HG03103 (cell line): ENCODE measurements at regions not wholly inside any gene's neighbourhood (a gene's known extent, or its start where the extent isn't known, plus 50 kb on each side); places are given as distances from the start of the nearest gene placed in this dataset.
"Not testable (repeated sequence)": the region's sequence is repeated elsewhere in the genome, so short reads cannot be mapped to it uniquely, and the experiment has no call there.

Source experiments
- ATAC-seq: cut with Tn5 transposase; IDR thresholded peaks from one replicate; pipeline ENCODE4 v1.9.1; 2021; ENCODE audit warnings: low read depth; ENCODE audit not compliant: unreplicated experiment

DNA sequence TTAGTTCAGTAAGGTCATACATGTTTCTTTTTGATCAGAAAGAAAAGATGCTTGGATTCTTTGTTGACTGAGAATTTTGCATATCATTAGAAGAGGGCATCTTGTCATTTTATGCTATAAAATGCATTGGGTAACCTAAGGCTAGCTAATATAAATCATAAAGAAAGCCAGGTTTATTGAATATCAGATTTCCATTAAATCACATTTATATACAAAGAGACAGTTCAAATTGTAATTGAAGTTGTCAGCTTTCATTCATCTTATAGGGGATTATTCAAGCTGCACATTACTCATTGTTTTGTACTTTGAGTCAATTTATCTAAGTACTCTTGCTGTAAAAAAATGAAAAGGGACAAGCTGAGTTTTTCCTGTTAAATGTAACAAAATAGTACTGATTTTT lies 259.1 kb upstream of the CDH12 start:
- ATAC-seq = no peak

DNA sequence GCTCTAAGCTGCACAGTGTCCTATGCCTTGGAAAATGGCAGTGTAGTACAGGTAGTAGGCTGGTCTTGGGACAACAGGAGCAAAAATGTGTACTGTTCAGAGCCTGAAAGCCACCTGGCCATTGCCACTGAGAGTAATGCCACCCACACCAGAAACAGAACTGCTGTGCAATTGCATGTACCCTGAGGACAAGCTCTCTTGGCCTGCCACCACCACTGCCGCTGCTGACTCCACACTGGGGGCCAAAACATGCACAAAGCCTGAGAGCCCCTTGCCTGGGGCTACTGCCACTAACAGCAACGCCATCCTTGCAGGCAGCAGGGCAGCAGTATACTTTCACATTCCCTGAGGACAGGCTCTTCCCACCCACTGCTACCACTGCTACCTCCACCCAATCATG lies 251.9 kb upstream of the CDH12 start:
- ATAC-seq = no peak

DNA sequence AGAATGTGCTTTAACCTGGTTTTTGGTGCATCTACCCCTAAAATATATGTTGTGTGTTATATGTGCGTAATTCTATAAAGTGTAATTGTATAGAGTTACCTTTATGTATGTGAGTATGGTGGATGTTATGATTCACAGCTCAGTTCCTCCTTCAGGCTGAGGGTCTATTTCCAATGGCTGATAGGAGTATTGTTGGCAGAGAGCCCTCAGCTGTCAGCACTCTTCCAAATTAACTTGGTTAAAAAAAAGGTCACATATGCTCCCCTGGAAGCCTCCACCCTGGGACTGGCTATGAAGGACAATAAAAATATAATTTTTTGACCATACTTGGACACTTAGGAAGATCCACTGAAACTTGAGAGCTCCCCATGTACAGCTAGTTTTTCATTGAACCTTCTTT lies 250.4 kb upstream of the CDH12 start:
- ATAC-seq = no peak

DNA sequence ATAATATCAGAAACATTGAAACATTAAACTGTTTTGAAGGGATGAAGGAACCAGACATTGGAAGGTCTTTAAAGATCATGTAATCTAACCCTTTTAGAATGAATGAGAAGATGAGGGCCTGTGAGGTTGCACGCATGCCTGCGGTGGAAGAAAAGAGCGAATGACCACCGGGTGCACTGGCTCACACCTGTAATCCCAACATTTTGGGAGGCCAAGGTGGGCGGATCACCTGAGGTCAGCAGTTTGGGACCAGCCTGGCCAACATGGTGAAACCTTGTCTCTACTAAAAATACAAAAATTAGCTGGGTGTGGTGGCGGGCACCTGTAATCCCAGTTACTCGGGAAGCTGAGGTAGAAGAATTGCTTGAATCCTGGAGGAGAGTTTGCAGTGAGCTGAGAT lies 242.3 kb upstream of the CDH12 start:
- not testable (repeated sequence) for ATAC-seq

DNA sequence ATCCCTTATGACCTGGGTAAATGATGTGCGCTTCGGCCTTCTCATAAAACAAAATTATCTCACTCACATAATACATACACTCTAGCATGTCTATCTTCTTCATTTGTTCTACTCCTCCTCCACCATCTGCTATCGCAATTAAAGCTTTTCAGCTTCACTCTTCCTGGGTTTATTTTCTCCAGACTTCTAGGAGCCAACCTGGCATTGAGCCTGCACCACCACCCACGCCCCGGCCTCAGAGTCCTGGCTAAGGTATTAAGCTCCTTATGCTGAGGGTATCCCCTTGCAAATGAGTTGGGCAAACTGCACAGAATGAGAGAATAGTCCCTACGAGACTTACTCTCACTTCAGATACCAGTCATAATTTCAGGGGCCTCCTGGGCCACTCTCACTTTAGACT lies 236.1 kb upstream of the CDH12 start:
- ATAC-seq = no peak

DNA sequence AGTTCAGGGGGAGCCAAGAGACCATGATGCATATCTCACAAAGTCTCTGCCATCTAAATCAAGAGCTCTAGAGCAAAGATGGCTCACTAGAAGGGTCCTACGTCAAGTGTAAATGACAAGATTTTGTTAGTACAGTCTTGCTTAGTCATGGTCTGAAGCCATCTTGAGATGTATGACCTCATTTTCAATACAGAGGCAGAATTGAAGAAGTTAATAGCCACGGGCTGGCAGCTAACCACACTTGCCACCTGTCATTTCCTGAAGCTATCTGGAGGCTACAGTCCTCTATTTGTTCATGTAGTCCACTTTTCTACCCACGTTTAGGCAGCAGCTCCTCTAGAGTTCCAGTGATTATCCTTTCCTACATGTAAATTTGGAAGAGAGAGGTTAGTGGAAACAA lies 231.7 kb upstream of the CDH12 start:
- ATAC-seq = no peak

DNA sequence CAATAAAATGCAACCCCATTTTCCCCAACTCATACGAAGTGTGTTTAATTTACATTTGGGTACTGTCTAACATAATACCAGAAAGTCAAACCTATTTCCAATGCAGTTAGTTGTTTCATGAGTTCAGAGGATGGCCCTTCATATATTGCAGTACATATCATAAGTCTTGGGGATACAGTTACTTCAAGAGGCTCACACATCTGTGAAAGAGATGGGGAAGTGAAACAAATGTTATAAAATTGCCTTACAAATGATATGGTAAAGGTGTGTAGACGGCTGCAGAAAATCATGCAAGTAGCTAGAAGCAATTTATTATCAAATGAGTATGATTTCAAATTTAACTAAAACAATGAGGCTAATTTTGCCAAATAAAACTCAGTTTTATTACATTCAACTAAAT lies 219.0 kb upstream of the CDH12 start:
- peak; percentile 66 for ATAC-seq

DNA sequence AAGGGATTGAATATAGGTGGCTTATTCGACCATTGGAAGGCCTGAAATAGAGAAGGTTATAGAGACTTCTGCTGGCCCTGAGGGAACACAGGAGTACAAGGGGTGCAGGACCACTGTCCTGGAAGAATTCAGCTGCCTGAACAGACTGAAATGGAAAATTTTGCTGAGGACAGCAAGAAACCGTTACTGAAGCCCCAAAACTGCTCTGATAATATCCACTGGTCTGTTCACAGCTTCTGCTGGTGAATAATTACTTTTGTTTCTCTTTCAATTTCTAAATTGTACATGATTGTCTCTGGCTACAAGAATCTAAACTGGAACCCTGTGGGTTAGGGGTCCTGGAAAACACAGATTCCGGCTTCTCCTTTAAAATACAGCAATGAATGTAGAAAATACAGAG lies 218.5 kb upstream of the CDH12 start:
- ATAC-seq = no peak

DNA sequence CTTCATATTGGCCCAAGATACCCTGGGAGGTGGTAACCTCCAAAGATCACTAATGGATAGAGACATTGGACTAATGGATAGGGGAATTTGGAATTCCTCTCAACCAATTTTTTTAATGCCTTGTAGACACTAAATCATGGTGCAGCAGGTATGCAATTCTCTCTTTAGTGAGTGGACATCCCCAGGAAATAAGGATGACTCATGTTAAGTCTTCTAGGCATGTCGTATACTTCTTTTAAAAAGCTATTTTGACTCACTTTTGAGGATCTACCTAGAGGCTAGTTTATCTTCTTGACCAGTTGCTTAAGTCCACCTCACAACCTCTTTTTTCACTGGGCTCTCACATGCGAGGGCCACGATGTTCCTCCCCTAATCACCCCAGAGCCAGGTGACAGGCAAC lies 211.6 kb upstream of the CDH12 start:
- ATAC-seq = no peak

DNA sequence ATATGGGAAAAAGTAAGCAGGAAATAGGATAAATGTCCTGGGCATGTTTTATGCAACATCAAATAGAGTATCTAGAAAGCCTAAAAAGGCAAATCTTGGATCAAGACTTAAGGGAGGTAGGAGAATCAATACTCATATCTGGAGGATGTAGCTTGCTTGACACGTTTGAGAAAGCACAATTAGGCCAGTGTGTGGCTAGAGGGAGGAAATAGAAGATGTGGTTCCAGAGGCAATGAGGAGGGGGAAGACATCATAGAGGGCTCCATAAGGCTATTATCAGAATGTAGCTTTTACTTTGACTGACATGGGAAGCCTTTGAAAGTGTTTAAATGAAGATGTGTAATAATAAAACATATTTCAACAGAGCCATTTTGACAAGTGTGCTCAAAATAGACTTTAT lies 200.7 kb upstream of the CDH12 start:
- no peak for ATAC-seq

DNA sequence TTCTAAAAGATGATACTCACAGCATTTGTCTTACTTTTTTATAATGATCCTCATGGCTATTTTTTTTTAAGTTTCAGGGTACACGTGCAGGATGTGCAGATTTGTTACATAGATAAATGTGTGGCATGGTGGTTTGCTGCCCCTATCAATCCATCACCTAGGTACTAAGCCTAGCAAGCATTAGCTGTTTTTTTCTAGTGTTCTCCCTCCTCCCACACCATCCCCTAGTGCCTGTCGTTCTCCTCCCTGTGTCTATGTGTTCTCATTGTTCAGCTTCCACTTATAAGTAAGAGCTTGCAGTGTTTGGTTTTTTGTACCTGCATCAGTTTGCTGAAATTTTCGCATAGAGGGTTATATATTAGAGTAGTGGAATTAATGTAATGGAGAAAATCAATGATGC lies 189.1 kb upstream of the CDH12 start:
- no peak for ATAC-seq

DNA sequence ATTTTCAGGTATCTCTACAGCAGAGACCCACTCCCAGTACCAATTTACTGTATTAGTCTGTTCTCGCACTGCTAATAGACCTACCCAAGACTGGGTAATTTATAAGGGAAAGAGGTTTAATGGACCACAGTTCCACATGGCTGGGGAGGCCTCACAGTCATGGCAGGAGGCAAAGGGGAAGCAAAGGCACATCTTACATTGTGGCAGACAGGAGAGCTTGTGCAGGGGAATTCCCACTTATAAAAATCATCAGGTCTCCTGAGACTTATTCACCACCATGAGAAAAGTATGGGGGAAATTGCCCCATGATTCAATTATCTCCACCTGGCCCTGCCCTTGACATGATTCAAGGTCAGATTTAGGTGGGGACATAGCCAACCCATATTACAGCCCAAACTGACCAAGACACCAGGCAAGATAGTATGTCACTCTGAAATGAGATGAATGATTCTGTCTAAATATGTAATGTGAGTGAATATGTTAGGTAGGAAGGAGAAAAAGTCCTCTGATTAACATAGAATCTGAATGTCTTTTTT lies 182.5 kb upstream of the CDH12 start:
- ATAC-seq = no peak

DNA sequence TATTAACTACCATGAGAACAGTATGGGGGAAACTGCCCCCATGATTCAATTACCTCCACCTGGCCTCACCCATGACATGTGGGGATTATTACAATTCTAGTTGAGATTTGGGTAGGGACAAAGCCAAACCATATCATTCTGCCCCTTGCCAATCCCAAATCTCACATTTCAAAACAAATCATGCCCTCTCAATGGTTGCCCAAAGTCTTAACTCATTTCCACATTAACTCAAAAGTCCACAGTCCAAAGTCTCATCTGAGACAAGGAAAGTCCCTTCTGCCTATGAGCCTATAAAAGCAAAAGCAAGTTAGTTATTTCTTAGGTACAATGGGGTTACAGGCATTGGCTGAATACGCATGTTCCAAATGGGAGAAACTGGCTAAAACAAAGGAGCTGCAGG lies 180.7 kb upstream of the CDH12 start:
- ATAC-seq = no peak

DNA sequence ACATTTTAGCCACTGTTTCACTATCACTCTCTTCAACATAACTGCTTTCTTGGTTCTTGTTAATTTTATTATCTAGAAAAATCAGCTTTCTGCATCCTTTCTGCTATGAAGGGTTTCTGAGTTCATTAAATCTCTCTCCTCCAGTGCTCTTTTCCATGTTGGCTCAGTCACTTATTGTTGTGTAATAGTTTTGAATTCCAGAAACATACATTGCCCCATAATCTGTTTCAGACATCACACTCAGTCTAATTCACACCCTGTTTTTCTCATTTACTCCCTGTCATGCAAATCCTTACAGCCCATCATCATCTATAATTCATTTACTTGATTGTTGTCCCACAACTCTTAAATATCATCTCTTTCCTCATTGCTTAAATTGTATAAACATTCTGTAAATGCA lies 176.1 kb upstream of the CDH12 start:
- ATAC-seq = no peak

DNA sequence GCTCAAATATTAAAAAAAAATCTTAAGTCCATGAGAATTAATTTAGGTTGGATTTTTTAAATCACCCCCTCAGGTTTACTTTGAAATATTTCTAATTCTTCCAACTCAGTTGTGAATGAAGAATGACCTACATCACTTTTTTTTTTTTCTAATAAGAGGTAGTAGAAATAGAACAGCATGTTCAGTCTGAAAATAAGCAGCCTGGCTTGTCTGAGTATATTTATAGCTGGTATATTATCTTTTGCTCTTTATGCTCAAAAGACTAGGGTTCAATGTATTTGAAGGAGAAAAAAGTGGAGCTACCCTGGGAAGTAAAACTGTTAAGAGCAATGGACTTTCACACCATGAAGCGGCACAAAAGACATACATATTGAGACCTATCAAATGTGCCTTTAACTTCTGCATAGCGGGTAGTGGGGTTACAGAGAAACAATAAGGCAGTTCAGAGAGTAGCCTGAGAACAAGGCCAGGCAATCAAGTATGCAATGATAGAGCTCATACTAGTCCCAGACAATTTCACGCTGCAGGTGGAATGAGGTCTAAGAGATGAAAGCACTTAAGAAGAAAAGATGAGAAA lies 175.4 kb upstream of the CDH12 start:
- ATAC-seq = no peak

DNA sequence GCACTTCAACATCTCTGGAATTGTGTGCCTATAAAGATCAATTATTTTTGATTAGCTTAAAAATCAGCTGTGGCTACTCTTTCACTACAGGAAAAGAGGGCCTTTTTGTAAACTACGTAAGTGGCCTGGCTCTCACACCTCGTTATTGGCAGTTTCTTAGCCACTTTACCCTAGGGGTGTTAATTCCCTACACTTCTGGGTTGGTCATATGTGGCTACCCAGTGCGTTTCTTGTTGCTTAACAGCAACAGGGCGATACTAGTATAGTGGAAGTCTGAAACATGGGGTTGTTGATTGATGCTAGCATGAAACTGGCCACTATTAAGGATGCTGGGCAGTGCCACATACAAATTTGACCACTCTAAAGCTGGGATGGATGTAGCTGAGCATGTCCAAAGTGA lies 174.7 kb upstream of the CDH12 start:
- ATAC-seq = no peak

DNA sequence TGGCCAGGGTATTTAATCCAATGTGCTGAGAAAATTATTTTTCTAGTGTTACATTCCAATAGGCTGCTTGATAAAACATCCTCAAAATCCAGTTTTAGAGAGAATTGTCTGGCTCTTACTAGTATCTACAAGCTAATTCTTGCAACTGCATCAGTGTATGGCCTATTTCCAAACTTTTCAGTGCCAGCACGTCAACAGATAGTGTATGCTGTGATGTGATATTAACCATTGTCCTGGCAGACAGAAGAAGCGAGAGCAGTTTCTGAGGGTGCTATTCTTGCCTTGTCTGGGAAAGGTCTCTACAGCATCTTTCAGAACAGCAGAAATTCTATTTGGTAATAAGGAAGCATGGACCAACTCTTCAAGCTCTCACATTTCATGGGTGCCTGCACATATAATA lies 174.2 kb upstream of the CDH12 start:
- ATAC-seq = no peak

DNA sequence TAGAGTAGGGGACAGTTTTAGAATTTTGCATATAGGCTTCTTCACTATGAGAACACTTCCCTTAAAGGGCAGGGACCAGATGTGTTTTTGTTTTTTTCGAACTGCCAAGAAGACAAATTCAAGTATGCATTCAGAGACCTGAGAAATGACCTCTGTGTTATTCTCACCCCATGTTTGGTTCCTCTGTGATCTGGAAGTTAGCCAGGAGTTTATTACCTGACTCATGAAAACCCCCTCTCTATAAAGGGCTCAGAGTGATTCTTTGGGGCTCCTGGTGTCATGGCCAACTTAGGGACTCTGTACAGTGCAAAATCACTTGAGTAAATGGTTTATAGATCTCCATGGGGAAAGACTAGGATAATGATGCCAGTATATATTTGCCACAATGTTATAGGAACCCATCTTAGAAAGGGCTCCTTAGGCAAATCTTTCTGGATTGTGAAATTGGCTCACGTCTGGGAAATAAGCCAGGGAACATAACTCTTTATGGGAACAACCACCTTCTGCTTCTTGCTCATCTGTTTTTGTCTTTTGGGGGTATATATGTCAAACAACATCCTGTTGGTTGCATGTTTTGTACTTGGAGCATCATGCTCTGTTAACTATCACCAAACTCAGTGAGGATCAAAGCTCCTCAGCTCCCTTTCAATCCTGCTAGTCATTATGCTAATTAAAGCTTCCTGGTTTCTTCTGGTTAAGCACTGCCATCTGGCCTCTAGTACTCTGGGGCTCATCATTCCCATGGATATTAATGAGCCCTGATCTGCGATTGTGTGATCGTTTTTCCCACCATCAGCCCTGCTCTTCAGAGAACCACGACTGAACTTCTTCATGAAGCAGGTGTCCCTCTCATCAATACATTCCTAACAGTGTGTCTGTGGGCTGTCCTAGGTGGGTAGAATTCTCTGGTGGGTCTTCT lies 173.4 kb upstream of the CDH12 start:
- no peak for ATAC-seq

DNA sequence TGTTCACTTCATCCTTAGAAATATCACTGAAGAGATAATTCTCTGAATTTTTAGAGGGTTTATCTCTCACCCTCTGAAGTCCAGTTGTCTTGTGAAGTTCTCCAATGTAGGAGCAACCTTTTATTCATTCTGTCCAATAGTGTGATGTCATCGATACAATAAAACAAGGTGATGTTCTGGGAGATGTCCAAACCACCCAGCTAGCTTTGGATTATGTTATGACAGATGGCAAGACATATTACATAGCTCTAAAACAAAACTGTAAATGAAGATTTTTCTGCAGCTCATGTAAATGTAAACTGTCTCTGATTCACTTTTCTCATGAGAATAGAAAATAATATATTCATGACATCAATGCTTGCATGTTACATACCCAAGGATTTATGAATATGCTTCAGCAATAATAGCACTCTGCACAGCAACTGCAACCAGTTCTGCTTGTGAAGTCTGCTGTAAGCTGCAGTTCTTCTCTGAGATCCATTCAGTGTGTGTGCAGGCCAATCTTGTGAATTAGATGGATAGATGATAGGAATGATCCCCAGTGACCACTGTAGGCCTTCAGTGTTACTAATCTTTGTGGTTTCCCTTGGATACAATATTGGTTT lies 172.6 kb upstream of the CDH12 start:
- ATAC-seq = no peak

DNA sequence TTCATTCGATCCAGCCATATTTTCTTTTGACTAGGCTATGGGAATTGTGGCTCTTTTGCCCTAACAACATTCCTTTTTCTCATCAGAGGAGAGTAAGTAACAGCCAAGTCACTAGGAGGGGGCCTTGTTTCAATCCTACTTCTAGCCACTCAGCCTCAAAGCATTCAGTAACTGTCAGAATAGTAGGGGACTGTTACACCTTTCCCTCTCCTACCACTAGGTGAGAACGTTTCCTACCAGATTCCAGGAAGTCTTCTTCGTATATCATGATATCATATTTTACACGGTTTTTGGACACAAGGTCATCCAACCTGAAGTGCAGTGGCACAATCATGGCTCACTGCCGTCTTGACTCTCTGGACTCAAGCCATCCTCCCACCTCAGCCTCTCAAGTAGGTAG lies 171.3 kb upstream of the CDH12 start:
- ATAC-seq = no peak

DNA sequence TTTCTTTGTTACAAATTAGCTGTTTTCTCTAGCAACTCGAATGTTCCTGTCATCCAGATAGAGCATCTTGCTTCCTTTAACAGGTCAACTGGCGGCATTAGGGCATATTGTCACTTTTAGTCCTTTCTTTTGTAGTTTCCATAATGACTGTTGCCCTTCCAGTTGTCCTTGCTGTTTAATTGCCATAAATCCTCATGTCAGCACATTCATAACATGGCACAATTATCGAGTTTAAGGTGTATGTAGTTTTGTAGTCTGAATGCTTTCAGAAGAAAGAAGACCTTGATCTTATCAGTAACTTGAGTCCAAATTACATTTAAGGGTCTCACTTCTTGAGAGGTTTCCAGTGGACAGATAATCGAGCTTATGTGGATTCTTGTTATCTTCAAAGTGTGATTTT lies 161.7 kb upstream of the CDH12 start:
- ATAC-seq = no peak

DNA sequence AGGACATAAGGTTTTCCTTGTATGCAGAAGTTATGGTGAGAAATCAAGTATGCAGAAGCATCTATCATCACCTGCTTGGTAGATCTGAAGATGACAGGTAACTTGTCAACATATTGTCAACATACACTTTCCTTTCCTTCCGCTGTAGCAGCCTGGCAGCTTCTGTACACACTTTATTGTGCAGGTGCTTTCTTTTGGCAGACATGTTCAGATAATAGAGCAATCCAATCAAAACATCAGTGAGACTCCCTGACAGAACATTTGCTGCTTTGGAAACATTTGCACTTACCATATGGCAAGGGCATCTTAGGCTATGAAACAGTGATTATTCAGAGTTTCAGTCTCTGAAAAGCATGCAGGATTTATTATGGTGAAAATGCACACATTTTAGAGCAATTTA lies 161.1 kb upstream of the CDH12 start:
- ATAC-seq = no peak
